BJ (cell line): ENCODE measurements at regions not wholly inside any gene's neighbourhood (a gene's known extent, or its start where the extent isn't known, plus 50 kb on each side); places are given as distances from the start of the nearest gene placed in this dataset.

Experiments
- CTCF ChIA-PET: fragments of 350-600 bp; formaldehyde crosslinking; extraction: SDS; loops from one replicate; lab custom pipeline; 2021; ENCODE audit warnings: antibody characterized with exemption, inconsistent platforms; lab: Yijun Ruan, JAX
- POLR2A ChIA-PET: fragments of 300-600 bp; sonication (Branson Sonifier 250); formaldehyde crosslinking; extraction: SDS; loops from one replicate; lab custom pipeline; 2021; ENCODE audit warnings: antibody characterized with exemption; lab: Charles Lee
- DNase-seq: peaks from one replicate; pipeline ENCODE4 v3.0.0-alpha.2; 2011; ENCODE audit warnings: low read depth
- H3K27me3 ChIP-seq: 2 replicates; pipeline ENCODE4 v1.6.0; 2011; ENCODE audit warnings: low read length; ENCODE audit not compliant: control insufficient read depth, insufficient read depth
- H3K36me3 ChIP-seq: 2 replicates; pipeline ENCODE4 v1.5.1; 2011; ENCODE audit warnings: low read length; ENCODE audit not compliant: control insufficient read depth, insufficient read depth
- H3K4me3 ChIP-seq: 2 replicates; pipeline ENCODE4 v1.5.1; 2011; ENCODE audit warnings: low read depth, mild to moderate bottlenecking, control low read depth, low read length
- CTCF ChIP-seq: IDR thresholded peaks from 2 replicates; pipeline ENCODE4 v1.5.1; 2011; ENCODE audit warnings: low read depth, mild to moderate bottlenecking, control low read depth, inconsistent platforms, low read length, moderate library complexity; ENCODE audit not compliant: insufficient read depth

GRCh38 chr2:41657226-41657625 lies 390.6 kb upstream of the PKDCC start:
- Histone ChIP-seq H3K27me3 (no peaks in the 10 kb centered on the region), H3K4me3 (no peak overlapping the region), H3K36me3 (no peaks in the 10 kb centered on the region)
- no peak for TF ChIP-seq CTCF
- DNase-seq: no peak
- ChIA-PET CTCF (no interaction called here), POLR2A (interaction anchor here (0.5 kb wide), 1 partner anchor 193 kb away, joined by 4 read pairs; no protein-coding TSS in a partner anchor)

- no peak for DNase-seq
- CTCF ChIA-PET: no interaction called here
- no peak overlapping the region for H3K4me3 ChIP-seq
- POLR2A ChIA-PET: no interaction called here
- no peak for TF ChIP-seq CTCF
- no peaks in the 10 kb centered on the region for H3K36me3 ChIP-seq
- no peaks in the 10 kb centered on the region for H3K27me3 ChIP-seq
Measured at GRCh38 chr2:41659758-41660157, 388.1 kb upstream of the PKDCC start.

GRCh38 chr2:41662461-41662860 lies 385.4 kb upstream of the PKDCC start:
- Histone ChIP-seq H3K27me3 (no peaks in the 10 kb centered on the region), H3K36me3 (no peaks in the 10 kb centered on the region), H3K4me3 (no peak overlapping the region)
- POLR2A ChIA-PET: no interaction called here
- CTCF ChIA-PET: no interaction called here
- no peak for TF ChIP-seq CTCF
- DNase-seq: no peak

- no peak overlapping the region for H3K4me3 ChIP-seq
- no peak for TF ChIP-seq CTCF
- H3K36me3 ChIP-seq: no peaks in the 10 kb centered on the region
- DNase-seq: no peak
- POLR2A ChIA-PET: no interaction called here
- H3K27me3 ChIP-seq: no peaks in the 10 kb centered on the region
- CTCF ChIA-PET: interaction anchor here (1.1 kb wide), 1 partner anchor 36 kb away, joined by 3 read pairs; no protein-coding TSS in a partner anchor
Measured at GRCh38 chr2:41663056-41663455, 384.8 kb upstream of the PKDCC start.

- no peak overlapping the region for H3K4me3 ChIP-seq
- DNase-seq: no peak
- ChIA-PET CTCF (interaction anchor here (0.7 kb wide), 1 partner anchor 21 kb away, joined by 3 read pairs; no protein-coding TSS in a partner anchor), POLR2A (no interaction called here)
- no peaks in the 10 kb centered on the region for H3K36me3 ChIP-seq
- no peaks in the 10 kb centered on the region for H3K27me3 ChIP-seq
- TF ChIP-seq CTCF: no peak
Measured at GRCh38 chr2:41668529-41668928, 379.3 kb upstream of the PKDCC start.
